HCEC 1CT (cell line): ENCODE measurements at regions not wholly inside any gene's neighbourhood (a gene's known extent, or its start where the extent isn't known, plus 50 kb on each side); places are given as distances from the start of the nearest gene placed in this dataset.

Experiments used
- DNase-seq: peaks from one replicate; pipeline ENCODE4 v3.0.0-alpha.2; 2017

DNA sequence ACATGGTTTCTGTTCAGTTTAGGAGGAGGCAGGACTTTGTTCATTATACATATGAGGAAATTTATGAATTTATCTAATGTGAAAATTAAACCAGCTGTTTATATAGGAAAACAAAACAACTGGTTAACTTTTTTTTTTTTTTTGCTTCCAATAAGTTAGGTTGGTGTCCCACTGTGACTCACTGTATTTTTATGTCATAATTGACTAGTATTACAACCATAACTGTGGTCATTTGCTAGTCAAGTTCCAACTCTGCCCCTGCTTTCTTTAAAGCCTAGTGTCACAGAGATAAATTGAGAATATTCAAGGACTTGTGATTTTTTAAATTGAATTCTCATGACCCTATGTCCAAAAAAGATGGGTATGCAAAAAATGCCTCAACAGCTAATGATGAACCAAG is 227.7 kb downstream of the BCAT1 start:
- no peak for DNase-seq

DNA sequence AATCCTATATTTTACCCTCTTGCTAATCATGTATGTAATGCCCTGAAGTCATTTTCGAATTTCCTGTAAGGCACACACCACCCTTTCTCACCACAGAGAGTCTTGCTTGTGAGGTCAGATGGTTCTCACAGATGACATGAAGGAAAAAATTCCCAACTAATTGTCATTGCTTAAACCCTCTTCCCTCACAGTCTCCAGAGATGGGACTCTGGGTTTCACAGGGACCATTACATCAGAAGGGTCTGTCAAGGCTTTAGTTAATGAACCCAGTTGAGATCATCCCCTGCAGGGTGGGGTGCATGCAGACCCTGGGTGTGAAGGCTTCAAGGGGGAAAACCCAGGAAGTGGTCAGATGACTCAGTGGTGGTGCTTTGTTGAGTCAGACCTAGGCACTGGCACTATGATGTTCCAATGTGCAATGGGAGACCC is 229.6 kb downstream of the BCAT1 start:
- DNase-seq = peak; percentile 64

DNA sequence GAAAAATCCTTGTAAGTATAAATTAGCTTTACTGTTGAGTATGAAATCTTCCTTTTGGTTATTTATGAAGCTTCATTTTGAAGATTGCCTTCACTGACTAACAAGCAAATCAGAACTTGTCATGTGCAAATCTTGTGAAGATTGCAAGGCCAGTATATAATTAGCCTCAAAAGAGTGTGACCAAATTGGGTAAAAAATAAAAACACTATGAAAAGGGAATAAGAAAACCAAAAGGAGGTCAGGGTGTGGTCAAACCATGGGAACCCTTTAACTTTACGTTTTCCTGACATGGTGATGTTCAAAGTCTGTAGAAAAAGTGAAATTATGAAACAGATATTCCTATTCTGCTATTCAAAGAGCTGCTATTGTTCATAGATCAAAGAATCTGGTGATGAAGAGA is 230.3 kb downstream of the BCAT1 start:
- DNase-seq = no peak

- no peak for DNase-seq
Measured at GRCh38 chr12:24714237-24714636, 234.7 kb downstream of the BCAT1 start.

DNA sequence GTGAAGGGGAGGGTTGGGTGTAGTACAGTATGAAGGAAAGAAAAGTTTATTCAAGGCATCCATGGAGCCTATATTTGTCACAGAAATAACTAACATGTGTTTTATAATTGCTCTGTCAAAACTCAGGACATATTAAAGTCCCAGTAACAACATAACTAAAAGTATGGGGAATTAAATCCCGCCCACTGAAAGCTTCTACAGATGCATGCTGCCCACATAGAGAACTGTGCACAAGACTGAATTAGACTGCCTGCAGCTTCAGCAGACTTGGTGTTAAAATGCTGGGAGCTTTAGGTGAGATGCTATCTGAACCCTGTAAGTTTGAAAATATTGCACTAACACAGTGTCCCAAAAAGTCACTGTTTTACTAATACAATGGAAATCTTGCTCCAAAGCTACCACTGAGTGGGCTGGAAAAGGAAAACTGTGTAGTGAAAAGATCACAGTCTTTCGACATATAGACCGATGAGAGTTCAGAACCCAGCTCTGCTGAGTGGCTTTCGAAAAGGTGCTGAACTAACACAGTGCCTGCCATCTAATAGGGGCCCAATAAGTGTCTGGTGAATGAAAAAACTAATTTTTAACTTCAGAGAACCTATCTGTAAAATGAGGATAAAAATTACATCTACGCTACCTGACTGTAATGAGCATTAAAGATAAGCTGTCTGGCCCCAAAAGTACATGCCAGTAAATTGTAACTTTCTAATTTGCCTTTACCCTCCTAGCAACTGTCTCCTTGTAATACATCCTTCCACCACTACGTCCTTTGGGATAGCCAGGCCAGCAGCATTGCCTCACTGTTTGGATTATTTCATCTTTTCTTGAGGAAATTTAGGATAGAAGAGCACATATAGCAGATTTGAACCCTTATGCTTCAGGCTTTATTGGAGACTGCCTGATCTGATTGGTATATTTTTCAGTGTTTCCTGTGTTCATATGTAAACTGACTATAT is 237.6 kb downstream of the BCAT1 start:
- no peak for DNase-seq

GRCh38 chr12:24709216-24709615 is 239.7 kb downstream of the BCAT1 start:
- peak; percentile 35 for DNase-seq

DNA sequence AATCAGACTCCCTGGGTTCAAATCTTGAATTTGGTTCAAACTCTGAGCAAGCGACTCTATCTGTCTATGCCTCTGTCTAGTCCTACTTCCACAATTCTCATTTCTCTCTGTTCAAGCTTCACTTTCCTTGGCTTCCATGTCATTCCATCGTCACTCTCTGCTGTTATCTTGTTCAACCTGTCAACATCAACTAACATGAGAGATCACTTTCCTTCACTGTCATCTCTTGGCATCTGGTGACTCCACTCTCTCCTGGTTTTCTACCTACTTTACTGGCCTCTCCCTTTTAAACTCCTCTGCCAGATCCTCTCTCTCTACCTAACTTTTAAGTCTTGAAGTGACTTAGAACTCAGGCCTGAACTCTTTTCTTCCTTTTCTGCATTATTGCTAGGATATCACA is 240.2 kb downstream of the BCAT1 start:
- DNase-seq = no peak

DNA sequence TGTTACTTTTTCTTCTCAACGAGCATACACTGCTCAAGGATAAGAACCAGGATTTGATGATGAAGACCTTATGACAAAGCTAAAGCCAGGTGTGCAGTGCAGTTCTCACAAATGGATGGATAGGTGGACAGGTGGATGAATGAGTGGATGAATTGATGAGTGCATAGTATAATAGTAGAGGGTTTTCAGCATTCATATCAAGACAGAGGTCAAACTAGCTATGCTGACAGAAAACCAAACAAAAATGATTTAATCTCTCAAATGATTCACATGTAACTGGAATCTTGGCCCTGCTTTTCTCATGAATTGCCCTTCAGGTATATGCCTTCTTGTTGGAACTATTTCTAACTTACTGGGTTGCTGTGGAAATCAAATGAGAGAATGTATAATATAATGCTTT is 240.9 kb downstream of the BCAT1 start:
- DNase-seq = no peak

- DNase-seq = no peak
Measured at GRCh38 chr12:24707334-24707733, 241.6 kb downstream of the BCAT1 start.

GRCh38 chr12:24705741-24706358 is 243.1 kb downstream of the BCAT1 start:
- DNase-seq = no peak

- no peak for DNase-seq
Measured at GRCh38 chr12:24705216-24705615, 243.7 kb downstream of the BCAT1 start.

GRCh38 chr12:24701343-24701742 is 247.6 kb downstream of the BCAT1 start:
- no peak for DNase-seq

DNA sequence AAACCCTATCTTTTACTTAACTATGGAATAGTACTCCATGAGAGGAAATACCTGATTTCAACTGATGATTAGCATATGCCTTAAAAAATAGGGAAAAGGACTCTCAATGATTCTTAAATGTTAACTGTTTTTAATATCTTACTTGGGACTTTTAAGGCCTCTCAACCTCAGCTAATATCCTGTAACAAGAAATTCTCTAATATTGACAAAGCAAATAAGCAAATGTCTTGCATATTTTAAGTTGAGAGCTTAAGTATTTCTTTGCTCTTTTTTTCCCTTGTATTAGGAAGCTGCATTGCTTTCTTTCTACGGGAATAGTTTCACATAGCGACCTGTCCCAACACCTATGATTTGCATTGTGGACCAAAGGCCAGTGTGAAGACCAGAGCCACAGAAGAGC is 249.9 kb downstream of the BCAT1 start:
- no peak for DNase-seq

GRCh38 chr12:24697769-24698168 is 251.1 kb downstream of the BCAT1 start:
- DNase-seq = no peak

GRCh38 chr12:24697295-24697694 is 251.6 kb downstream of the BCAT1 start:
- DNase-seq = no peak

DNA sequence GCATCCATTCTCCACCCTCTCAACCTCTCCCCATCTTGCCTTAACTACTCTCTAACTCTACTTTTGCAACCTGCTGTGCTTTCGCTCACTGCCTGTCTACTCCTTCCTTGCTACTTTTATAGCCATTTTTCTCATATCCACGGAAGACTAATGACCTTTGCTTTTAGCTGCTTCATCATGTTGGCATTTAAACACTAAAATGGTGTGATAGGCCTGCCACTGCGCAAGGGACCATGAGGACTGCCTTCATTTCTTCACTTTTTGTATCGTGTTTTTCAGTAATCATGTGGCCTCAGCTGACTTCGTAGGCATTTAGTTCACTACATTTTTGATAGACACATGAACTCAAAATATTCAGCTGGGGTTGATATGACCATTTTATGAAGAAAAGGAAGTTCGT is 252.1 kb downstream of the BCAT1 start:
- DNase-seq = no peak

- DNase-seq = no peak
Measured at GRCh38 chr12:24695657-24696329, 253.1 kb downstream of the BCAT1 start.

DNA sequence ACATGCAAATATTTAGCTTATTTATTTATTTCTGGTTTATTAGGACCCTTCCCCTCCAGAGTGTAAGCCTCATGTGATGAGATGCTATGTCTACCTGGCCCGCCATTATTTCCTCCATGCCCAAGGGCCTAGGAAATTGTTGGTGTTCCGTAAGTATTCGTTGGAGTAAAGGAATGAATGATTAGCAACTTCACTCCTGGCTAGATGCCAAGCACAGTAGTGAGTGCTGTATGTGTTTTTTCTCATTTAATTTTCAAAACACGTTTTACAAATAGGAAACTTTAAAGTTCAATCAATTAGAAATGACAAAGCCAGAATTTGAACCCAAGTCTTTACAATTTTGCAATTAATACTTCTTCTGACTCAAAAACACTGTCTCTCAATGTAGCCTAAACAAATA is 253.8 kb downstream of the BCAT1 start:
- DNase-seq = no peak

GRCh38 chr12:24688601-24689000 is 260.3 kb downstream of the BCAT1 start:
- no peak for DNase-seq

GRCh38 chr12:24681570-24681969 is 267.3 kb downstream of the BCAT1 start:
- no peak for DNase-seq

- peak; percentile 43 for DNase-seq
Measured at GRCh38 chr12:24679126-24679525, 269.8 kb downstream of the BCAT1 start.

GRCh38 chr12:24678436-24678835 is 270.5 kb downstream of the BCAT1 start:
- no peak for DNase-seq

DNA sequence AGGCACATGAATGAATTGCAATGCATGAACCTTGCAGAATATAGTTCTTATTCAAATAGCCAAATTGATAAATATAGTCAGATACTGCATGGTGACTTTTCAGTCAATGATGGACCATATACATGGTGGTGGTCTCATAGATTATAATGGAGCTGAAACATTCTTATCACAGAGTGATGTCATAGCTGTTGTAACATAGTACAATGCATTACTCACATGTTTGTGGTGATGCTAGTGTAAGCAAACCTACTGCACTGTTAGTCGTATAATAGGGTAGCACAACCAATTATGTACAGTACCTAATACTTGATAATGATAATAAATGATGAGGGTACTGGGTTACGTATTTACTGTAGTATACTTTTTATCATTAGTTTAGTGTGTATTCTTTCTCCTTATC is 280.3 kb downstream of the BCAT1 start:
- DNase-seq = peak; percentile 18
